EL (cell line): ENCODE measurements at regions not wholly inside any gene's neighbourhood (a gene's known extent, or its start where the extent isn't known, plus 50 kb on each side); places are given as distances from the start of the nearest gene placed in this dataset.

Experiments used
- DNase-seq: peaks from one replicate; pipeline ENCODE4 v3.0.0-alpha.2; 2016

DNA sequence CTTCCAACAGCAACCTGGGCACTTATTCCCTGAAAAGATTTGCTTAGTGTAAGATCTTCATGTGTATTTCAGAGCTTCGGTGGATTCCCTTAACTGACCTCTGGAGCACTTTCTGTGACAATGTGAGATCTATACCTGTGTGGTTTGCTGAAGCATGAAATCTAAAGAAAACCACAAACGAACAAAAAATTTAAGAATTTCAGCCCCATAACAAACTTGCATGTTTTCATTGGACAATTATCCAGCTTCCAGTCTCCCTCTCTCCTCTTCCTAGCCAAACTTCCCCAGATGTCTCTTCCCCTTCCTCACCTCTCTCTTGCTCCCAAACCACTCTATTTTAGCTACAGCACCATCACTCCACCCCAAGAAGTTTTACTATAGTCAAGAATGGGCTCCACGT lies 279.9 kb upstream of the SORCS1 start:
- DNase-seq = no peak

- no peak for DNase-seq
Measured at GRCh38 chr10:107443813-107444212, 279.3 kb upstream of the SORCS1 start.

DNA sequence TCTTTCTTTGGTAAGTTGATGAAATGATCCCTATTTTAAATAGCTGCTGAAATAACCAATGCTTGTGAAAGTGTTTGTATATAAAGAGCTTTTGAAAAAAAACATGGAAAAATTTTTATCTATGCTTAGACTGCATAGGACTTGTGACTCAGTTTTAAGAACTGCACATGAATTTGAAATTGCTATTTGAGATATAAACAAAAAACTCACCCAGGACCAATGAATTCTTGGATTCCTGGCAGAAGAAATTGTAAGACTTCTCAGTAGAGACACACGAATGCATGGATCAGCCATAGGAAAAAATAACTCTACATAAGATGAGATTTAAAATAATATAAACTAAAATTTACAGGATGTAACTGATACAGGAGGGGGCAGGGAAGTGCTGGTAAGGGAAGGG lies 278.8 kb upstream of the SORCS1 start:
- no peak for DNase-seq

GRCh38 chr10:107442035-107442505 lies 277.6 kb upstream of the SORCS1 start:
- DNase-seq = peak; percentile 16

- DNase-seq = no peak
Measured at GRCh38 chr10:107440741-107441140, 276.2 kb upstream of the SORCS1 start.

GRCh38 chr10:107437921-107438320 lies 273.4 kb upstream of the SORCS1 start:
- no peak for DNase-seq

DNA sequence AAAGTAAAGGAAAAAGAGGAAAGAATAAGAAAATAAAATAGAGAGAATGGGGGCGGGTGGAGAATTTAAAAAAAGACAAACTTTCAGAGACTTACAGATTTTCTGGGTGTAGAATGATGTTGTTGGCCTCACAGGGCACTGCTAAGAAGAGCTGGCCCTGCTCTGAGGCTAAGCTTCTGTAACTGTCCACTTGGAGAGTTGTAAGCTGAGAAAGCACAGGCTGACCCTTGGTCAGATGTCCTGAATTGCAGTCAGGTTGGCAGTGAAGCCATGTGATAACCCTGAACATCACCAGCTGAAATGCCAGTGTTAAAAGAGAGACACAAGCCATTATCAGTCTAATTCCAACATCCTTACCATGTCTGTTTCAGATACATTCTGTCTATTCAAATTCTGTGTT lies 272.1 kb upstream of the SORCS1 start:
- no peak for DNase-seq

- no peak for DNase-seq
Measured at GRCh38 chr10:107434854-107435253, 270.3 kb upstream of the SORCS1 start.

DNA sequence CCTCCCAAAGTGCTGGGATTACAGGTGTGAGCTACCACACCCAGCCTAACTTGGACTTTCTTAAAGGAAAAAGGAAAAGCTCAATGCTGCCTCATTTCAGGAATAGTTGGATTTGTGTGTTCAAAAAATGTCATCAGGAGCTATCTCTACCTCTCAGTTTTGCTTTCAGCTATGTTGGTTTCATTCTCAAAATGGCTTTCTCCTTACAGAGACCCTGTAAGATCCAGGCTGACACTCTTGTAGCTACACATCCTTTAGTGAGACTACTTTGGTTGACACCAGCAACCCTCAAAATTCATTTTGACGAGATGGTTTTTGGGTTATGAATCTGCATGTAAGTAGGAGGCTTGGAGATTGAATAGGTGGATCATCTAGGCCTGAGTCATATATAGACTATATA lies 269.7 kb upstream of the SORCS1 start:
- no peak for DNase-seq

DNA sequence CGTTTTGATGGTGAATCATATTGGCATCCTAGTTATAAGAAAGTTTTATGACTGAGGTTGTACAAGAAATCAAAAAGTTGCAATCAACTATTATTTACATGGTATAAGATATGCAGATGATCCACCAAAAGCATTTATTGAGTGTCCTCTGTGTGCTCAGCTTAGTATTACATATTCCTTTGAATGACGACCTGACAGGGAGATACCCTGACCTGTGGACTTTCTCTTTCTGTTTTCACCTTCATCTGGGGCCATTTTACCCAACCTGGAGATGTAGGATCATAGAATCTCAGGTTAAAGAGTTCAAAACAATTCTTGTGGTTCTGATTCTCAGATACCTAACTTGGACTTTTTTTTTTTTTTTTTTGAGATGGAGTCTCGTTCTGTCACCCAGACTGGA lies 269.1 kb upstream of the SORCS1 start:
- DNase-seq = no peak

GRCh38 chr10:107430446-107430845 lies 265.9 kb upstream of the SORCS1 start:
- no peak for DNase-seq

- no peak for DNase-seq
Measured at GRCh38 chr10:107427016-107427415, 262.5 kb upstream of the SORCS1 start.

GRCh38 chr10:107425931-107426553 lies 261.5 kb upstream of the SORCS1 start:
- DNase-seq = no peak

GRCh38 chr10:107424628-107425027 lies 260.1 kb upstream of the SORCS1 start:
- DNase-seq = no peak

GRCh38 chr10:107423903-107424302 lies 259.4 kb upstream of the SORCS1 start:
- no peak for DNase-seq

DNA sequence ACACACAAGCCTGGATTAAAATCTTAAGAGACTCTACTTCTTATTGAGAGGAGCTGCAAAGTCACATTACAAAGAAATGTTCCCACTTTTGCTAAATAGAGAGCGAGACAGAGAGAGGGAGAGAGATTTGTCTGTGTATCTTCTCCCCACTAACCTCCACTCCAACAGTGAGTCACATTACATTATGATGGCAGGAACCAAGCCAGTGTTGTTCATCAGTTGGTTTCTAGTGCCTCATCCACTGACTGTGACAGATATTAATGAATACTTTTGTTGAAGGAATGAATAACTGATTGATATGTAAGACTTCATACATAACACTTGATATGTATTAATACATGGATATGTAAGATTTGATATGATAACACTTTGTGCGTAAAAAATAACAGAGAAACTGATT lies 258.2 kb upstream of the SORCS1 start:
- no peak for DNase-seq

- no peak for DNase-seq
Measured at GRCh38 chr10:107420196-107420595, 255.7 kb upstream of the SORCS1 start.

DNA sequence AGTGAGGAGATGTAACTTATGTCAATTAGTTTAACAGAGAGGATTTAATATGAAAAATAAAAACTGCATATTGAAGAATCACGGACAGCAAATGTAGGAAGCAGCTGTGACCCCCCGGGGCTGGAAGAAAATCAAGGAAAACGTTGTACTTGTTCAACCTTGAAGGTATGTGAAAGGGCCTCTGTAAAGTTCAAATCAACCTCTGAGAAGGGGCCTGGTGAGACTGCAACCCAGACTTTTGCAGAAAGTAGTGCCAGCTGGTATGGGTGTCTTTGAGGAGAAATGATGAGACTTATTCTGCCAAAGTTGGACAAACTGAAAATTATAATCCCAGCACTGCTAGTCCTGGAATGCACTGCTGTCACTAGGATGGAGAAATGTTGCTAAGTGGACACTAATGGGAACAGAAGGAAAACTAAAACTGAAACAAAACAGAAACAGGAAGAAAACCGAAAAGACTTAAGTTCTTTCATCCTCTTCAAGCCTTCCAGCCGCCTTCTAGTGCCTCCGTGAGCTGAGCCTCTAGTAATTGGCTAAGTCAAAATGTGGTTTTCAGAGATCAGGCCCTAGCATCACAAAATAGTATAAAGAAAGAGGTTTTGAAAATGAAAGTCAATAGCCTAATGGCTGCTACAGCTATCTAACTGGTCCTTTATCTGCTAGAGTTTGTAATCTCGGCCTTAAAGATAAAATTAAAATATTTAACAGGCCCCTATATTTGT lies 253.7 kb upstream of the SORCS1 start:
- no peak for DNase-seq

DNA sequence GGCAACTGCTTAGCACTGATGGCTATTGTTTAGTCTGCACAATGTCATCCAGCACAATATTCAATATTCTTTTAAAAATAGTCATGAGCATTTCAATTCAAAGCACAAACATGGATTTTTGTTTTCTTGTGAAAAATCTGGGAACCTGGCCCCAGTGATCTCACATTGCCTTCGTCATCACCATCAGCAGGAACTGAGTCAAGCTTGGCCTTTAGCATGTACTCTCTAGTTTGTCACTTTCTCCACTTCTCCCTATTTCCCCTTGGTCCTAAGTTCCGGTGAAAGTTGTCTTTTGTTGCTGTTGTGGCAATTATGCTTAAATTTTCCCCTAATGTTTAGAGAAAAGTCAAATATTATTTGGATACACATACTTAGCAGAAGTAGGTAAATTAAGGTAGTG lies 252.9 kb upstream of the SORCS1 start:
- DNase-seq = no peak

- DNase-seq = no peak
Measured at GRCh38 chr10:107415446-107415845, 250.9 kb upstream of the SORCS1 start.

DNA sequence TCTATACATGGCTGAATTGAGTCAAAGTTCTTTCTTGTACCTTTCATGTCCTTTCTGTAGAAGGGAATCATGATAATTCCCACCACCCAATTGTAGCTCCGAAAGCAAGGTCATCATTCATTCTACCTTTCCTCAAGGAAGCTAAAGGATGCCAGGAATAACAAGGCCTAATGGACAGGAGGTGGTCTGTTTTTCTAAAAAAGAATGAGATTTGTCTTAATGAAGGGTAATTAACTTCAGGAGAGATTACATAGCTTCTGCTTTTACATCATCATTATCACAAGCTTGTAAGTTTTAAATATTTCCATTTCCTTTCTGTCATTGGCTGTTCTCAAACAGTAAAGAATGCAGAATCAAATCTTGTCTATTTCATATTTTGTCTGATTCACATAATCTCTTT lies 249.5 kb upstream of the SORCS1 start:
- DNase-seq = no peak

GRCh38 chr10:107409522-107409921 lies 245.0 kb upstream of the SORCS1 start:
- peak; percentile 2 for DNase-seq

GRCh38 chr10:107398115-107398514 lies 233.6 kb upstream of the SORCS1 start:
- no peak for DNase-seq

DNA sequence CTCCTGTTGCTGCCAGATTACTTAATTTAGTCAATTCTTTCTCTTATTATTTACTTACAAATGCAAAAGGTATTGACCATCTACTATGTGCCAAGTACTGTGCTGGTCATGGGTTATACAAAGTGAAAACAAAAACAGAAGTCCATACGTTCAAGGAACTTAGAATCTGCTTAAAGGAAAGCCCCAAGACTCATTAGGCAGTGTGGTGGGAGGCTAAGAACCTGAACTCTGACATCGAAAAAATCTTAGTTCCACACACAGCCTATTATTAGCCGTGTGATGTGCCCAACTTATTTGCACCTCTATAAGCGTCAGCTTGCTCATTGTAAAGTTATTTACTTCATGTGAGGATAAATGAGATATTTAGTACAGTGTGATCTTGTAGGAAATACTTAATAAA lies 227.4 kb upstream of the SORCS1 start:
- no peak for DNase-seq

DNA sequence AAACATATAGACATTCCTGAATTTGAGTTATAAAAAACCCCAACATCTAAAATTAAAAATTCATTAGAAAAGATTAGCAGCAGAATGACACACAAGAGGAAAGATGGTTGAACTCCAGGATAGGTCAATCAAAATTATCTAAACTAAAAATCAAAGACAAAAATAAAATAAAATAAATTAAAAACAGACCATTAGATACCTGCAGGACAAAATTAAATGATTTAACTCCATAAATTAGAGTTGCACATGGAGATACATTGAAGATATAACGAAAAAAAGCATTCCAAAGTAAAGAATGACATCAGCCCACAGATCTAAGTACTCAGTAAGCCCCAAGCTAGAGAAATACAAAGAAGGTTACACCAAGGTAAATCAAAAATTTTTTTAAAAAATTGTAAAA lies 226.1 kb upstream of the SORCS1 start:
- DNase-seq = no peak
